HEK293 (cell line): ENCODE measurements at regions not wholly inside any gene's neighbourhood (a gene's known extent, or its start where the extent isn't known, plus 50 kb on each side); places are given as distances from the start of the nearest gene placed in this dataset.
"Not testable (repeated sequence)": the region's sequence is repeated elsewhere in the genome, so short reads cannot be mapped to it uniquely, and the experiment has no call there.

Source experiments
- CTCF ChIP-seq: fragments of 450-650 bp; formaldehyde crosslinking; IDR thresholded peaks from 2 replicates; pipeline ENCODE4 v1.5.1; 2016; ENCODE audit warnings: missing biosample characterization, missing genetic modification characterization
- ZNF133 ChIP-seq: fragments of 450-650 bp; formaldehyde crosslinking; IDR thresholded peaks from 2 replicates; pipeline ENCODE4 v1.5.1; 2016; ENCODE audit warnings: missing biosample characterization, missing genetic modification characterization
- ZNF324 ChIP-seq: fragments of 450-650 bp; formaldehyde crosslinking; IDR thresholded peaks from 2 replicates; pipeline ENCODE4 v1.5.1; 2016; ENCODE audit warnings: missing biosample characterization, missing genetic modification characterization
- ZNF529 ChIP-seq: fragments of 450-650 bp; formaldehyde crosslinking; IDR thresholded peaks from 2 replicates; pipeline ENCODE4 v1.5.1; 2017; ENCODE audit warnings: missing genetic modification characterization, missing biosample characterization; ENCODE audit not compliant: insufficient replicate concordance

GRCh38 chr1:778451-779278 is 92.2 kb upstream of the OR4F16 start:
- not testable (repeated sequence) for TF ChIP-seq ZNF133, ZNF324, ZNF529 (tag by site-specific recombination)
- TF ChIP-seq CTCF (tag by site-specific recombination): peak; percentile 84
